ENCODE measurements at regions not wholly inside any gene's neighbourhood (a gene's known extent, or its start where the extent isn't known, plus 50 kb on each side); places are given as distances from the start of the nearest gene placed in this dataset.

DNA sequence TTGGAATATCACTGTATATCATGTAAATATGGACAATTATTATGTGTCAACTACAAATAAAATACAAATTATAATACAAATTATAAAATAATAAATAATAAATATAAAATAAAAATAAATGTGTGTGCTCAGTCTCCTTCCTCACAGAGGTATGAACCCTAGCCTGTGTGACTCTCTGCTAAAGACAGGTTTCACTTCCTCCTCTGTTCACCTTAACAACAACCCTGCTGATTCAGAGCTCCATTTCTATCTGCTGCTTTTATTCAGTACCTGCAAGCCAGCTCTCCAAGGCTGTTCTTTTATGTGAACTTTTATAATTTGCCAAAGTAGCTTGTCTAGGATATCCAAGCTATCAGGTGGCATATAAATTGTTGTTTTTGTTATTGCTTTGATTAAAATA lies 610.7 kb upstream of the GRM7 start:
- no peak for TF ChIP-seq BACH2 (CRISPR knock-in tag; IDR thresholded peaks at IDR 0.05; ENCODE audit: borderline replicate concordance)

DNA sequence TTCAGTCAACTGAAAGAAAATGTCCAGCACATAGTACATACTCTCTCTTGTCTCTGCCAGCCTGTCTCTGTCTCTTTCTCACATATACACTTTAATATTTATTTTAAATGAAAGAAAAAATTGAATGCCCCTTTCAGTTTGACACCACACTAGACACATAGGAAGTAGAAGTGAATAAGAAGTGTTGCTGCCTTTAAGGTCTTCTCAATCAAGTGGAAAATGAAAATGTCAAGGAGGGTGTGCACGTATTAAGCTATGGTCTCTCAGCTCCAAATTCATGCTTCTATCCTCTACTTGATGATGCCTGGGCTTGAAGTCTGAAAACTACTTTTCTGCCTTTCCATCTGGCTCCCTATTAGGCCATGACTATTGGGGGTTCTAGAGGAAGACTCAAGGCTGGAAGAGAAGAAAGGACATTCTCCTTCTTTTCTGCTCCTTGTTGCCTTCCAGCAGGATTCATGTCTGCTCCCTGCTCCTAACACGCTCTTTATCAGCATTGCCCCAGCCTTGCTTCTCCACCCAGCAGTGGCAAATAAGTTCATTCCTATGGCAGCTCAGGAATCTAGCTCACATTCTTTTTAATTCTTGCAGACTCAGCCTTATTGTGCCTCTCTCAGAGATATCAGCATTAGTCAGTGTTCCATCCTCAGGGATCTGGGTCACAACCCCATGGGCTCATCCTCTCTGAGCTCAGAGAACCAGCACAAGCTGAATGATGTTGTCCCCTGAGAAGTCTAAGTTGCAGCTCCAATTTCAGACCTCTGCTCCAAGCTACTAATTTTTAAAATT lies 609.1 kb upstream of the GRM7 start:
- TF ChIP-seq ZNF565 (CRISPR knock-in tag; conservative IDR thresholded peaks at IDR 0.05; ENCODE audit: low read depth): no peak
- TF ChIP-seq, protein P1, sequence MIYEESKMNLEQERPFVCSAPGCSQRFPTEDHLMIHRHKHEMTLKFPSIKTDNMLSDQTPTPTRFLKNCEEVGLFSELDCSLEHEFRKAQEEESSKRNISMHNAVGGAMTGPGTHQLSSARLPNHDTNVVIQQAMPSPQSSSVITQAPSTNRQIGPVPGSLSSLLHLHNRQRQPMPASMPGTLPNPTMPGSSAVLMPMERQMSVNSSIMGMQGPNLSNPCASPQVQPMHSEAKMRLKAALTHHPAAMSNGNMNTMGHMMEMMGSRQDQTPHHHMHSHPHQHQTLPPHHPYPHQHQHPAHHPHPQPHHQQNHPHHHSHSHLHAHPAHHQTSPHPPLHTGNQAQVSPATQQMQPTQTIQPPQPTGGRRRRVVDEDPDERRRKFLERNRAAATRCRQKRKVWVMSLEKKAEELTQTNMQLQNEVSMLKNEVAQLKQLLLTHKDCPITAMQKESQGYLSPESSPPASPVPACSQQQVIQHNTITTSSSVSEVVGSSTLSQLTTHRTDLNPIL (CRISPR knock-in tag; IDR thresholded peaks at IDR 0.05; ENCODE audit: low read depth): no peak
- TF ChIP-seq ZFP30 (CRISPR knock-in tag; IDR thresholded peaks at IDR 0.05): no peak
- TF ChIP-seq CSDC2 (CRISPR knock-in tag; IDR thresholded peaks at IDR 0.05): no peak
- TF ChIP-seq, protein P2, sequence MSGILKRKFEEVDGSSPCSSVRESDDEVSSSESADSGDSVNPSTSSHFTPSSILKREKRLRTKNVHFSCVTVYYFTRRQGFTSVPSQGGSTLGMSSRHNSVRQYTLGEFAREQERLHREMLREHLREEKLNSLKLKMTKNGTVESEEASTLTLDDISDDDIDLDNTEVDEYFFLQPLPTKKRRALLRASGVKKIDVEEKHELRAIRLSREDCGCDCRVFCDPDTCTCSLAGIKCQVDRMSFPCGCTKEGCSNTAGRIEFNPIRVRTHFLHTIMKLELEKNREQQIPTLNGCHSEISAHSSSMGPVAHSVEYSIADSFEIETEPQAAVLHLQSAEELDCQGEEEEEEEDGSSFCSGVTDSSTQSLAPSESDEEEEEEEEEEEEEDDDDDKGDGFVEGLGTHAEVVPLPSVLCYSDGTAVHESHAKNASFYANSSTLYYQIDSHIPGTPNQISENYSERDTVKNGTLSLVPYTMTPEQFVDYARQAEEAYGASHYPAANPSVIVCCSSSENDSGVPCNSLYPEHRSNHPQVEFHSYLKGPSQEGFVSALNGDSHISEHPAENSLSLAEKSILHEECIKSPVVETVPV (CRISPR knock-in tag; IDR thresholded peaks at IDR 0.05): no peak
- TF ChIP-seq OSR1 (CRISPR knock-in tag; IDR thresholded peaks at IDR 0.05): no peak
- TF ChIP-seq, protein P3, sequence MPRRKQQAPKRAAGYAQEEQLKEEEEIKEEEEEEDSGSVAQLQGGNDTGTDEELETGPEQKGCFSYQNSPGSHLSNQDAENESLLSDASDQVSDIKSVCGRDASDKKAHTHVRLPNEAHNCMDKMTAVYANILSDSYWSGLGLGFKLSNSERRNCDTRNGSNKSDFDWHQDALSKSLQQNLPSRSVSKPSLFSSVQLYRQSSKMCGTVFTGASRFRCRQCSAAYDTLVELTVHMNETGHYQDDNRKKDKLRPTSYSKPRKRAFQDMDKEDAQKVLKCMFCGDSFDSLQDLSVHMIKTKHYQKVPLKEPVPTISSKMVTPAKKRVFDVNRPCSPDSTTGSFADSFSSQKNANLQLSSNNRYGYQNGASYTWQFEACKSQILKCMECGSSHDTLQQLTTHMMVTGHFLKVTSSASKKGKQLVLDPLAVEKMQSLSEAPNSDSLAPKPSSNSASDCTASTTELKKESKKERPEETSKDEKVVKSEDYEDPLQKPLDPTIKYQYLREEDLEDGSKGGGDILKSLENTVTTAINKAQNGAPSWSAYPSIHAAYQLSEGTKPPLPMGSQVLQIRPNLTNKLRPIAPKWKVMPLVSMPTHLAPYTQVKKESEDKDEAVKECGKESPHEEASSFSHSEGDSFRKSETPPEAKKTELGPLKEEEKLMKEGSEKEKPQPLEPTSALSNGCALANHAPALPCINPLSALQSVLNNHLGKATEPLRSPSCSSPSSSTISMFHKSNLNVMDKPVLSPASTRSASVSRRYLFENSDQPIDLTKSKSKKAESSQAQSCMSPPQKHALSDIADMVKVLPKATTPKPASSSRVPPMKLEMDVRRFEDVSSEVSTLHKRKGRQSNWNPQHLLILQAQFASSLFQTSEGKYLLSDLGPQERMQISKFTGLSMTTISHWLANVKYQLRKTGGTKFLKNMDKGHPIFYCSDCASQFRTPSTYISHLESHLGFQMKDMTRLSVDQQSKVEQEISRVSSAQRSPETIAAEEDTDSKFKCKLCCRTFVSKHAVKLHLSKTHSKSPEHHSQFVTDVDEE (CRISPR knock-in tag; IDR thresholded peaks at IDR 0.05): no peak
- TF ChIP-seq, protein P4, sequence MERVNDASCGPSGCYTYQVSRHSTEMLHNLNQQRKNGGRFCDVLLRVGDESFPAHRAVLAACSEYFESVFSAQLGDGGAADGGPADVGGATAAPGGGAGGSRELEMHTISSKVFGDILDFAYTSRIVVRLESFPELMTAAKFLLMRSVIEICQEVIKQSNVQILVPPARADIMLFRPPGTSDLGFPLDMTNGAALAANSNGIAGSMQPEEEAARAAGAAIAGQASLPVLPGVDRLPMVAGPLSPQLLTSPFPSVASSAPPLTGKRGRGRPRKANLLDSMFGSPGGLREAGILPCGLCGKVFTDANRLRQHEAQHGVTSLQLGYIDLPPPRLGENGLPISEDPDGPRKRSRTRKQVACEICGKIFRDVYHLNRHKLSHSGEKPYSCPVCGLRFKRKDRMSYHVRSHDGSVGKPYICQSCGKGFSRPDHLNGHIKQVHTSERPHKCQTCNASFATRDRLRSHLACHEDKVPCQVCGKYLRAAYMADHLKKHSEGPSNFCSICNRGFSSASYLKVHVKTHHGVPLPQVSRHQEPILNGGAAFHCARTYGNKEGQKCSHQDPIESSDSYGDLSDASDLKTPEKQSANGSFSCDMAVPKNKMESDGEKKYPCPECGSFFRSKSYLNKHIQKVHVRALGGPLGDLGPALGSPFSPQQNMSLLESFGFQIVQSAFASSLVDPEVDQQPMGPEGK (CRISPR knock-in tag; IDR thresholded peaks at IDR 0.05; ENCODE audit: borderline replicate concordance): no peak
- TF ChIP-seq ZNF70 (CRISPR knock-in tag; IDR thresholded peaks at IDR 0.05): no peak
- TF ChIP-seq ZC3H10 (CRISPR knock-in tag; IDR thresholded peaks at IDR 0.05): no peak
- TF ChIP-seq RARB (CRISPR knock-in tag; IDR thresholded peaks at IDR 0.05): no peak
- TF ChIP-seq TCF4 (CRISPR knock-in tag; IDR thresholded peaks at IDR 0.05; ENCODE audit: borderline replicate concordance): no peak
- TF ChIP-seq, protein P5, sequence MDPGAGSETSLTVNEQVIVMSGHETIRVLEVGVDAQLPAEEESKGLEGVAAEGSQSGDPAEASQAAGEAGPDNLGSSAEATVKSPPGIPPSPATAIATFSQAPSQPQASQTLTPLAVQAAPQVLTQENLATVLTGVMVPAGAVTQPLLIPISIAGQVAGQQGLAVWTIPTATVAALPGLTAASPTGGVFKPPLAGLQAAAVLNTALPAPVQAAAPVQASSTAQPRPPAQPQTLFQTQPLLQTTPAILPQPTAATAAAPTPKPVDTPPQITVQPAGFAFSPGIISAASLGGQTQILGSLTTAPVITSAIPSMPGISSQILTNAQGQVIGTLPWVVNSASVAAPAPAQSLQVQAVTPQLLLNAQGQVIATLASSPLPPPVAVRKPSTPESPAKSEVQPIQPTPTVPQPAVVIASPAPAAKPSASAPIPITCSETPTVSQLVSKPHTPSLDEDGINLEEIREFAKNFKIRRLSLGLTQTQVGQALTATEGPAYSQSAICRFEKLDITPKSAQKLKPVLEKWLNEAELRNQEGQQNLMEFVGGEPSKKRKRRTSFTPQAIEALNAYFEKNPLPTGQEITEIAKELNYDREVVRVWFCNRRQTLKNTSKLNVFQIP (CRISPR knock-in tag; IDR thresholded peaks at IDR 0.05; ENCODE audit: borderline replicate concordance, low read depth): no peak
- no peak for TF ChIP-seq PPARA (CRISPR knock-in tag; IDR thresholded peaks at IDR 0.05; ENCODE audit: borderline replicate concordance)
- ATAC-seq: no peak

More for the DNA sequence above, 610.7 kb upstream of the GRM7 start:
- ATAC-seq: no peak

DNA sequence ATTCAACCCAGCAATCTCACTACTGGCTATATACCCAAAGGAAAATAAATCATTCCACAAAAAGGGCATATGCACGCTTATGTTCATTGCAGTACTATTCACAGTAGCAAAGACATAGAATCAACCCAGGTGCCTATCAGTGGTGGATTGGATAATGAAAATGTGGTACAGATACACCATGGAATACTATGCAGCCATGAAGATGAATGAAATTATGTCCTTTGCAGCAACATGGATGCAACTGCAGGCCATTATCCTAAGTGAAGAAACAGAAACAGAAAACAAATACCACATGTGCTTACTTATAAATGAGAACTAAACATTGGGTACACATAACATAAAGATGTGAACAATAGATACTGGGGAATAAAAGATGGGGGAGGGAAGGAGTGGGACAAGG lies 606.4 kb upstream of the GRM7 start:
- no peak for ATAC-seq
- TF ChIP-seq RARB (CRISPR knock-in tag; IDR thresholded peaks at IDR 0.05): no peak
- no peak for TF ChIP-seq CSDC2 (CRISPR knock-in tag; IDR thresholded peaks at IDR 0.05)
- TF ChIP-seq SNAI2 (CRISPR knock-in tag; IDR thresholded peaks at IDR 0.05): no peak
- TF ChIP-seq ISL1 (CRISPR knock-in tag; IDR thresholded peaks at IDR 0.05): no peak
- TF ChIP-seq GLIS3 (CRISPR knock-in tag; IDR thresholded peaks at IDR 0.05): no peak
- TF ChIP-seq BACH2 (CRISPR knock-in tag; IDR thresholded peaks at IDR 0.05; ENCODE audit: borderline replicate concordance): no peak
- TF ChIP-seq ZFP3 (CRISPR knock-in tag; IDR thresholded peaks at IDR 0.05): no peak
- TF ChIP-seq, protein P4 (CRISPR knock-in tag; IDR thresholded peaks at IDR 0.05; ENCODE audit: borderline replicate concordance): no peak
- TF ChIP-seq, protein P1 (CRISPR knock-in tag; IDR thresholded peaks at IDR 0.05; ENCODE audit: low read depth): no peak
- no peak for TF ChIP-seq ARNTL (CRISPR knock-in tag; IDR thresholded peaks at IDR 0.05; ENCODE audit: borderline replicate concordance, low read depth)
- TF ChIP-seq OSR1 (CRISPR knock-in tag; IDR thresholded peaks at IDR 0.05): no peak
